Mesothelial cell of epicardium (in vitro differentiated cells): ENCODE measurements at regions not wholly inside any gene's neighbourhood (a gene's known extent, or its start where the extent isn't known, plus 50 kb on each side); places are given as distances from the start of the nearest gene placed in this dataset.
A peak's percentile ranks its signal among the peaks of the same experiment; 100 is the strongest.

Experiments
- DNase-seq, 2 experiments: peaks; one replicate each; pipeline ENCODE4 v3.0.0; 2021; ENCODE audit warnings: low spot score in 2 of 2; ENCODE audit not compliant: unreplicated experiment in 2 of 2
- H3K27ac Mint-ChIP-seq: 2 replicates; pipeline ENCODE4 v1.8.0; 2021; ENCODE audit warnings: mixed read lengths
- H3K27me3 Mint-ChIP-seq: 2 replicates; pipeline ENCODE4 v1.8.0; 2021; ENCODE audit warnings: low read depth, mixed read lengths
- H3K36me3 Mint-ChIP-seq: 2 replicates; pipeline ENCODE4 v1.8.0; 2021; ENCODE audit warnings: mixed read lengths
- H3K4me1 Mint-ChIP-seq: 2 replicates; pipeline ENCODE4 v1.8.0; 2021; ENCODE audit warnings: mixed read lengths
- H3K4me3 Mint-ChIP-seq: 2 replicates; pipeline ENCODE4 v1.8.0; 2021; ENCODE audit warnings: mild to moderate bottlenecking, moderate library complexity, mixed read lengths
- H3K9me3 Mint-ChIP-seq: 2 replicates; pipeline ENCODE4 v1.8.0; 2021; ENCODE audit warnings: mixed read lengths
- TF ChIP-seq, protein P1 (sequence below): fragments of 200-600 bp; sonication (generic); IDR thresholded peaks from one replicate; pipeline ENCODE4 v1.5.0; 2021; ENCODE audit warnings: antibody characterized with exemption; ENCODE audit not compliant: unreplicated experiment

DNA sequence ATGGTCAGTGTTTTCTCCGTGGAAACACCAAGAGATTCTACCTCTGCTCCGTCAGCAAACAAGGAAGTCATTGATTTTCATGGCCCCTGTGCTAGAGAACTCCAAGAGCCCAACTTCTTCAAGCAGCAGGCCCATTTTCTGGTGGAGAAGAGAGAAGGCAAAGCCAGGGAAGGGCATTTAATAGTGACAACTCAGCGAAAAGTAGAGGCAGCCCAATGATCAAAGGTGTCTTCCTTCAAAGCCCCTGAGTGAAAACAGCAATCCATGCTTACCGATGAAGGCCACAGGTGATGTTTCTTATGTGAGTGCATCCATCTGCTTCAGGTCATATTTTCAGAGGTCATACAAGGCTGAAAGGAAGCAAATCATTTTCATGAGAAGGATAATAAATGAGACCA lies 77.3 kb downstream of the VCPKMT start:
- DNase-seq = no peak
- H3K27me3 Mint-ChIP-seq = no peaks in the 10 kb centered on the region
- no peak overlapping the region for H3K27ac Mint-ChIP-seq
- peaks cover 7% of the 10 kb centered on the region for H3K9me3 Mint-ChIP-seq
- peaks cover 10% of the 10 kb centered on the region for H3K4me1 Mint-ChIP-seq
- TF ChIP-seq, protein P1, sequence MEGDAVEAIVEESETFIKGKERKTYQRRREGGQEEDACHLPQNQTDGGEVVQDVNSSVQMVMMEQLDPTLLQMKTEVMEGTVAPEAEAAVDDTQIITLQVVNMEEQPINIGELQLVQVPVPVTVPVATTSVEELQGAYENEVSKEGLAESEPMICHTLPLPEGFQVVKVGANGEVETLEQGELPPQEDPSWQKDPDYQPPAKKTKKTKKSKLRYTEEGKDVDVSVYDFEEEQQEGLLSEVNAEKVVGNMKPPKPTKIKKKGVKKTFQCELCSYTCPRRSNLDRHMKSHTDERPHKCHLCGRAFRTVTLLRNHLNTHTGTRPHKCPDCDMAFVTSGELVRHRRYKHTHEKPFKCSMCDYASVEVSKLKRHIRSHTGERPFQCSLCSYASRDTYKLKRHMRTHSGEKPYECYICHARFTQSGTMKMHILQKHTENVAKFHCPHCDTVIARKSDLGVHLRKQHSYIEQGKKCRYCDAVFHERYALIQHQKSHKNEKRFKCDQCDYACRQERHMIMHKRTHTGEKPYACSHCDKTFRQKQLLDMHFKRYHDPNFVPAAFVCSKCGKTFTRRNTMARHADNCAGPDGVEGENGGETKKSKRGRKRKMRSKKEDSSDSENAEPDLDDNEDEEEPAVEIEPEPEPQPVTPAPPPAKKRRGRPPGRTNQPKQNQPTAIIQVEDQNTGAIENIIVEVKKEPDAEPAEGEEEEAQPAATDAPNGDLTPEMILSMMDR = no peak
- H3K36me3 Mint-ChIP-seq = no peaks in the 10 kb centered on the region
- no peak overlapping the region for H3K4me3 Mint-ChIP-seq

DNA sequence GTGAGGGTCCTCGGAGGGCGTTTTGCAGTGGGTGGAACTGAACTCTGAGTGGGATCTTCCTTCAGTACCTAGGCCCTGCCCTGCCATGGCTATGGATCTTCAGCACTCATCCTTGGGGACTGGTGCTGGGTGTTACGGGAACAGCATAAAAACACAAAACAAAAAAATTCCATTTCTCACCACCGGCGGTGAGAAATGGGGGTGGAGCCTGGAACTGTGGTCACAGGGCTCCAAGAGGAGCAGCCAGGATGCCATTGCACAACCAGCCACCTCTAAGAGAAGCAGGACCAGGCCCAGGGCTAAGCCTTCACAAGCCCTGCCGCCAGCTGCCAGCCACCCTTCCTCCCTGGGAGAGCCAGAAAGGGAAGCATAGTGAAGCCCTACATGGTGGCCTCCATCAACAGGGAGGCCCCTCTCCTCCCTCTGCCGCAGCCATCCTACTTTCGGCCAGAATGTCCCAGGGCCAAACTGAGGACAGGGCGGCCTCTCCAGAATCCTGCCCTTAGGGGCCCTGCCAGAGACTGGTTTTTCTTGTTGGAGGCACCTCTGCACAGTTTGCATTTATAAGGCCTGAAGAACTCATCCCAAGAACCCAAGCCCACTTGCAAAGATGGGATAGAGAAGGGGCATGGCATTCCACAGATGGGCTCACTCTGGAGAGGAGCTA lies 76.5 kb downstream of the VCPKMT start:
- H3K27ac Mint-ChIP-seq = no peak overlapping the region
- no peaks in the 10 kb centered on the region for H3K36me3 Mint-ChIP-seq
- no peaks in the 10 kb centered on the region for H3K27me3 Mint-ChIP-seq
- H3K4me3 Mint-ChIP-seq = no peak overlapping the region
- H3K9me3 Mint-ChIP-seq = peaks cover 7% of the 10 kb centered on the region
- no peak for DNase-seq
- TF ChIP-seq, protein P1 = no peak
- peaks cover 10% of the 10 kb centered on the region for H3K4me1 Mint-ChIP-seq

DNA sequence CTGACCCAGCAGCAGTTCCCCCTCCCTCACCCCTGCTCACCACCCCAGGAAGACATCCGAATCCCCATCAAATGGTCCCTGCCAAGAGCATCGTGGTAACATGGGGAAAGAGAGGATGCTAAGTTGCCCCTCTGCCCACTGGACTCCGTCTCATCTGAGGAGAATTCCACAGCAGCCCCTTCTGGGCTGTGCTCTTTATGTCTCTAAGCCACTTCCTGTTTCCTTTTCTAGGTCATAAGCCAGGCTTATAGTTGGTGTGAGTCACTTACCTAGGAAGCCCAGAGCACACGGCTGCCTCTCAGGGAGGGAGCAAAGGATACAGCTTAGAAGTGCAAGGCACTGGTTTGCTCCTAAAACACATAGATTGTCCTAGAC lies 76.0 kb downstream of the VCPKMT start:
- no peaks in the 10 kb centered on the region for H3K27me3 Mint-ChIP-seq
- no peak for DNase-seq
- peak overlapping the region; percentile 2 for H3K27ac Mint-ChIP-seq
- peaks cover 7% of the 10 kb centered on the region for H3K9me3 Mint-ChIP-seq
- H3K36me3 Mint-ChIP-seq = no peaks in the 10 kb centered on the region
- no peak overlapping the region for H3K4me3 Mint-ChIP-seq
- H3K4me1 Mint-ChIP-seq = peaks cover 12% of the 10 kb centered on the region
- TF ChIP-seq, protein P1 = no peak

DNA sequence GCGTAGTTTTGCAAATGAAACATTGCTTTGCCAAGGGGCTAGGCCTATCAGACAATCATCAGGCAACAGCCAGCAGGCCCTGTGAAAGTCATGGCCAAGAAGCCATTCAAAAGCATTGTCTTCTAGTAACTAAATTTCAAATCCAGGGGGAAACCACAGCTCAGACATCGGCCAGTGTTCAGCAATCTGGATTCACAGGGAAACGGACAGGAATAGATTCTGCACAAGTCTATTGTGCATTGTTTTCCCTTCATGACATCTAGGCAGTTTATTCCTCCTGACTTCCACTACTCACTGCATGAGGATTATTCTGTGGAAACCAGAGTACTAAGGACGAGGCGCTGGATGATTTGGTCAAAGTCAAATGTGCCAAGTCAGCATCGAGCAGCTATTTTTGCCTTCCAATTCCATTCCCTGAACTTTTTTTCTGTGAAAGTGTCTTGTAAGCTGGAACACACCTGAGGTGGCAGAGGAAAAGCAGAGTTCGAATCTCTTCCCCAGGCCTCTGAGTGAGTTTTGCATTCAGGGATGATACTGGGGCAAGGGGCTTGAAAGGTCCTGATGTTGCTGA lies 75.4 kb downstream of the VCPKMT start:
- peak overlapping the region; percentile 50 for H3K27ac Mint-ChIP-seq
- H3K4me1 Mint-ChIP-seq = peaks cover 12% of the 10 kb centered on the region
- no peaks in the 10 kb centered on the region for H3K36me3 Mint-ChIP-seq
- no peak overlapping the region for H3K4me3 Mint-ChIP-seq
- H3K9me3 Mint-ChIP-seq = peaks cover 13% of the 10 kb centered on the region
- TF ChIP-seq, protein P1 = no peak
- DNase-seq = no peak
- no peaks in the 10 kb centered on the region for H3K27me3 Mint-ChIP-seq

DNA sequence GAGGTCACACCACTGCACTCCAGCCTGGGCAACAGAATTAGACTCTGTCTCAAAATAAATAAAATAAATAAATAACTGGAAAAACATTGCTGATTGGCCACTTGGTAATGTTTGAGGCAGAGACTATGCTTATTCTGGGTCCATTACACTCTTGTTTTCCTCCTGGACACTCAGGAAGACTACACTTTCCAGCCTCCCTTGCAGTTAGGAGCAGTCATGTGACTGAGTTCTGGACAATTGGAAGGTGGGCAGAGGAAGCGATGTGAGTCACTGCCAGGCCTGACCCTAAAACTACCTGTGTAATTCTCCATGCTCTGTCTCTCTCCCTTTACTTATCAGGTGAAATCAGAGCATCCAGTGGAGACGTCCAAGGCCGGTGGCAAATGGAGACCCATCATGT lies 74.4 kb downstream of the VCPKMT start:
- no peaks in the 10 kb centered on the region for H3K36me3 Mint-ChIP-seq
- H3K27ac Mint-ChIP-seq = no peak overlapping the region
- no peak for DNase-seq
- H3K4me3 Mint-ChIP-seq = no peak overlapping the region
- TF ChIP-seq, protein P1 = no peak
- H3K27me3 Mint-ChIP-seq = no peaks in the 10 kb centered on the region
- H3K4me1 Mint-ChIP-seq = peaks cover 8% of the 10 kb centered on the region
- peaks cover 14% of the 10 kb centered on the region for H3K9me3 Mint-ChIP-seq
